Suppressor macrophage treated with lipopolysaccharide for 4 hours (primary cell): ENCODE measurements at regions not wholly inside any gene's neighbourhood (a gene's known extent, or its start where the extent isn't known, plus 50 kb on each side); places are given as distances from the start of the nearest gene placed in this dataset.
A peak's percentile ranks its signal among the peaks of the same experiment; 100 is the strongest.
"Not testable (repeated sequence)": the region's sequence is repeated elsewhere in the genome, so short reads cannot be mapped to it uniquely, and the experiment has no call there.

Experiments used
- DNase-seq: peaks from one replicate; pipeline ENCODE4 v3.0.0-alpha.2; 2020

DNA sequence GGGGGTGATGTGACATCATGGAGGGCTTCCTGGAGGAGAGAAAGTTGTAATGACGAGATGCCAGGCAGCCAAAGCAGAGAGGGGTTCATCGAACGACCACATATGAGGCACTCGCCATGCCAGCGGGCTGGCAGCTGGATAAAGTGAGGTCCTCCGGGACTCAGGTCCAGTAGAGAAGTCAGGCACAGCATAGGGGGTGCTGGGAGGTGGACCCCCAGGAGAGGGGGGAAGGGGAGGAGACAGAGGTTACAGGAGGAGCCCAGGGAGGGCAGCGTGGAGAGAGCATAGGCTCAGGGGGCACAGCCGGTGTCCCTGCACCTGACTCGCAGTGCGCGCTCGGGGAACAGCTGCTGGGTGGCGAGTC is 174.7 kb downstream of the BMP7 start:
- no peak for DNase-seq

DNA sequence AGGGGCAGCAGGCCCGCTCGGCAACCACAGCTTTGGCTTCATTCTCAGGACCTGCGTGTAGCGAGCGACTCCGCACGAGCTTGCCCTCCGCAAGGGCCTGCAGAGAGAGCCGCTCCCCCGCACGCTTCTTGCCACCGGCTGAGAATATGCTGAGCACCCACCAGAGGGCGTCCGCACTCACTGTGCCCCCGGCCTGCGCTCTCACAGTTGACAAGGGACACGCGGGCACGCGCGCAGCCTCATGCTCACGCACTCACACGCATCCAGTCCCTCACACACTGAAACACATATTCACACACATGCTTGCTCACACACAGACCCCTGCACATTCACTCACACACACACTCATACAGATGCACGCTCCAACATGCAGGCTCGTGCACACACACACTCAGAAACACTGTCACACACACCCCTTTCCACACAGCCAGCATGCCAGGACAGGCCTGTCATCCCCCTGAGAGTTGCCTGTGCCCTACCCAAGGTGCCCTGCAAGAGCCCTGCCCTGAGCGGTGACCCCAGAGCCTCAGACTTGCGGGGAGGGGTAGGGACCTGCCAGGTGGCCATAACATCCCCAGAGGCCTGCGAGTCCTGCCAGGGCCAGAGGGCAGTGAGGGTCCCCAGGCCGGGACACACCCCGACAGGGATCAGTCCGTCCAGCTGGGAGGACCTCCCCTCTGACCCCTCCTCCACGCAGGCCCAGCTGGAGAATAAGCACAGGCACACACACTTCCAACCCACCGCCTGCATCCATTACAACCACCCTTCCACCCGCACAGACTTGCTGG is 174.1 kb downstream of the BMP7 start:
- DNase-seq, result peak; percentile 62

DNA sequence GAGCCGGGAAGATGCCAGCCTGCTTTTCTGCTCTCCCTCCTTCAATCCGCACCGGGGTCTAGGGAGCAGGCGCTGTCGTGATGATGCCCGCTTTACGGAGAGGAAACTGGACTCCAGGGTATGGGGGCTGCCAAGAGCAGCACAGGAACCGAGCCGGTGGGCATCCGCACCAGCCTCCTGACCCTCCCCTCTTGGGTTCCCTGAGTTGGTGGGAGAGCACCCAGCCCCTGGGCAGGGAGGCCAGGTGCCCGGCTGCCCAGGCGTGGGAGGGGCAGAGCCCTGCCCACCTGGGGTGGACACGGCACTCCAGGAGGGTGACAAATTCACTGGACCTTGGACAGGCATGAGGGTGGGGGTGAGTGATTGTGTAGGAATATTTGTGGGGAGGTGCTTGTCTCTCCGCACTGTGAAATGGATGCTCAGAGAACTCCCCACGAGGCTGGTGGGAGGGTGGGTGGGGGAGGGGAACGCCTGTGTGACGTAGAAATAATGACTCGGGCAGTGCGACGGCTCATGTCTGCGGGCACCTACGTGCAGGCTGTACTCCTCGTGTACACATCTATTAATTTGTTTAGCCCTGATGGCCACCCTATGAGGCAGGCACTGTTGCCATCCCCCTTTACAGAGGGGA is 173.4 kb downstream of the BMP7 start:
- DNase-seq, result no peak

DNA sequence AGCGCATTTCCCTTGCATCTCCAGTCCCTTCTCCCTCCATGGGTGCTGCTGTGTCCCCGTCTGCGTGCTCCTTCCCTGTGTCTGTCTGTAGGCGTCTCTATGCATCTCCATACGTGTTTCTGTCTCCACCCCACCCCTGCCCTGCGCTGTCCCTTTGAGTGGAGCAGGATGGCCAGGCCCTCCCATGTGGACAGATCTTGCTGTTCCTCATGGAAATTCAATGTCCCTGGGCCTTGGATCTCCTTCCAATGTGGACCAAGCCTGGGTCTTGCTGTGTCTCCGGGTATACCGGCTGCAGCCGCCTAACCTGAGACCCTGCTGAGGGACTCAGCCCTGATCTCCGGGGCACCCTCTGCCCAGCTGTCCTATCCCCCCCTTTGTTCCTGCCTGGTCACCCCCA is 172.7 kb downstream of the BMP7 start:
- no peak for DNase-seq

DNA sequence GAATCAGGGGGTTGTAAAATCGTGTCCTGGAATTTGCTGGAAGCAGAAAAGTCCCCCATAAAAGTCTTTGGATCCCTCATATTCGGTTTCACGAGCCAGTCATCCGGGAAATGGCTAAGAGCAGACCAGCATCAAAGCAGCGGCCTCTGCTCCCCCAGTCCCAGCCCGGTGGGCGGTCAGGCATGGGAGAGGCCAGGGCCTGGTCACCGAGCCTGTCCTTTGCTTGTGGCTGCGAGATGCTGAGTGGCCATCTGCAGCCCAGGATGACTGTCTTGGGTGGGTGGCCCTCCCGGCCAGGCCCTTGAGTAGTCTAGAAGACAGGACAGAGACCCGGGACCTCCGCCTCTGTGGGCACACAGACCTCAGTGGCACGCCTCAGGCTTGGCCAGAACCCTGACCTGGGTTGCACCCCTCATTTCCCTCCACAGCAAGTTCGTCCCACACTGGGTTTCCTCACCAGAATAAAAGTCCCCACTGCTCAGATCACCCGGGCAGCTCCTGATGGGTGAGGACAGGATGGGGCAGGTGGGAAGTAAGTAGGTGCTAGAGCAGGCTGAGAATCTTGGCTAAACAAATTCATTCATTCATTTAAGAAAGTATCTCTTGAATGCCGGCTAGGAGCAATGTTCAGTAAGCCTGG is 172.1 kb downstream of the BMP7 start:
- no peak for DNase-seq

DNA sequence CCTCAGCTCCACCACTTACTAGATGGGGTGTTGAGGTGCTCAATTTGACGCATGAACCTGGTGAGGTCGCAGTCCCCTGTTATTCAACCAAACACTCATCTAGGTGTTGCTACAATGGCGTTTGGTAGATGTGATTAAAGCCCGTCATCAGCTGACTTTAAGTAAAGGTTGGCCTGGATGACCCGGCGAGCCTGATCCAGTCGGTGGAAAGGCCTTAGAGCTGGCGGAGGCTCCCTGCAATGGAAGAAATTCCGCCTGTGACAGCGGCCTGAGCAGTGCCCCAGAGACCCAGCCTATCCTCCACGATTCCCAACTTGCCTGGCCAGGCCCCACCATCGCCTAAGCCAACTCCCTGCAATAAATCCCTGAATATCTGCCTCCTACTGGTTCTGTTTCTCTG is 171.4 kb downstream of the BMP7 start:
- no peak for DNase-seq

DNA sequence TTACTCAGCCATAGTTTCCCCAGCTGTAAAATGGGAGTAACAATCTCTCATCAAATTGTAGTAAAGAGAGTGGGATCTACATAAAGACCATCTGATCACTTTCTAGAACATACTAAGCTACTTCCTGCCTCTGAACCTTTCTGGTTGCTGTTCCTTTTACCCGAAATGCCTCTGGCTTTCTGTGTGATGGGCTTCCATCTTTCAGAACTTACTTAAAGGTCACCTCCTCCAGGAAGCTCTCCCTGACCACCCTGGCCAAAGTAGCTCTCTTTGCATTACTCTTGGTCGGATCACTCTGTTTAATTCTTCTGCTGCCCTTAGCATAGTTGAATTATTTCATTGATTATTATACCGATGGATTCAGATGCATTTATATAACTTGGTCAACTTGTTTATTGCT is 171.0 kb downstream of the BMP7 start:
- no peak for DNase-seq

DNA sequence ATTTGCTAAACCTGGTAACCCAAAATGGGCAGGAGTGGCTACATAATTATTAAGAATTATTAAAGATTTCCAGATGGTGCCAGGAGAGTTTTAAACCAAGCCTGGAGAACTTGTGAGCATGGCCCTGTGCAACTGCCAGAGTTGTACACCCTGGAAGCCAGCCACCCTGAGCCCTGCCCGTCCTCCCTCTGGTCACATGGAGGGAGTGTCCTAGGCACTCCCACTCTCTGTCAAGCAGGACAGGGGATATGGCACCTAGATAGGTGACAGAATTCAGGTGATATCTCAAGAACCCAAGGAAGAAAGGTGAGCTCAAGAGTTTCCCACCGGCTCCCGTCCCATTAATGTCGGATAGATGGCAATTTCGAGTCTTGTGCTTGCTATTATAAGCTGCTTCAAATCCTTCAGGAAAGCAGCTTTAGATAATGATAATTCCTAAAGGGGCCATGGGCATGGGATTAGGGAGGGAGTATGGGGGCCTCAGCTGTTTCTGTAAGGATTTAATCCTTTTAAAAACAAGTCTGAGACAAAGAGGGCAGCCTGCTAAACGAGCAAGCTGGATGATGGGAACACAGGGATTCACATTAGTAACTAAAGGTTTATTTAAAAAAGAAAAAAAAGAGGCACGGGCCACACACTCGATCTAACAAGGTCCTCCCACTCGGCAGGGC is 169.1 kb downstream of the BMP7 start:
- DNase-seq, result no peak

DNA sequence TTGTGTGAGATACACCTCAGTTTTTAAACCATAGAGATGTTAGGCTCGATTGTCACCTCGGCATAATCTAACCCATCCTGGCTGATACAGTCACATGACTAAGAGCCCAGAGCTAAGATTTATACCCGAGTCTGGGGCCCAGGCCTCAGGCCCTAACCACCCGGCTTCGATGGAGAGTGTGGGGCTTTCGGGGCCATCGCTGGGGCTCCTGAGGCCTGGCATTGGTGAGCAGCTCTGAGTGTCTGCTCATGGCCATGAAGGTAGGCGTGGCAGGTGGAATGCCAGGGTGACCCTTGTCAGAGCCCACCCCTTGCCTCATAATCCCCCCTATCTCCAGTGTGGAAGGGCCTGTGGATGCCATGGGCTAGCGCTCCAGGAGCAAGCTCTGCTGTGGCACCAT is 164.3 kb downstream of the BMP7 start:
- DNase-seq, result no peak

DNA sequence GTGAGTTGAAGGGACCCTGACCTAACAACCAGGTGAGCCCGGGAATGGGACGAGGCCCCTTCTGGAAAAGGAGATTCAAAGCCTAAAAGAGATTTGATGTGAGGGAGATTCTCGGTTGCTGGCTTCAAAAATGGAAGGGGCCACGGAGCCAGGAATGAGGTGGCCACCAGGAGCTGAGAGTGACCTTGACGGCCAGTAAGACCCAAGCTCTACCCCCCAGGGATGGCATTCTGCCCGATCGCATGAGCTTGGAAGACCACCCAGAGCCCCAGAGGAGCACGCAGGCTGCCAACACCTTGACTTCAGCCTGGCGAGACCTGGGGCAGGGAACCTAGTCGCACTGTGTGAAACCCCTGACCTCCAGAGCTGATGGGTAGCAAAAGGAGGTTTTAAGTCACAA is 163.9 kb downstream of the BMP7 start:
- DNase-seq, result no peak

DNA sequence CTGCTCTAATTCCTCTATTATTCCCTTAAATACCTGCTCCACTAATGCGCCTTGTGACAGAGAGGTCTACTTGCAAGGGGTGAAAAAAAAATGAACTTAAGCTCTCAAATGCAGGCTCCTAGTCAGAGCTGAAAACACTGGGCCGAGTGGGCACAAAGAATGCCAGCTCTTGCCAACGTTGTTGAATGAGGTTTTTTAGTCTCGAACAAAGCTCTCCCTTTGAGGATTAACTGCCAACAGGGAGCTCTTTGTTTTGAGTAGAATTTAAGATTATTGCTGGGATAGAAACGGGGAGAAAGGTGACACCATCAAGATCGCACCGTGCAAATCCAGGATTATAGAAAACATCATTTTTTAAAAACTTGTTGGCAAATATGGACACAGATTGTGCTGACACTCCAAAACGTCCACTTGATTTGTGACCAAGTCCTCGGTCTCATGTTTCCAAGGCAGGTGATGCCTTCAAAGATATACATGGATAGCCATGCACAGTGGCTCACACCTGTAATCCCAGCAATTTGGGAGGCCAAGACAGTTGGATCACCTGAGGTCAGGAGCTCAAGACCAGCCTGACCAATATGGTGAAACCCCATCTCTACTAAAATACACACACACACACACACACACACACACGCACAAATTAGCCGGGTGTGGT is 163.2 kb downstream of the BMP7 start:
- no peak for DNase-seq

DNA sequence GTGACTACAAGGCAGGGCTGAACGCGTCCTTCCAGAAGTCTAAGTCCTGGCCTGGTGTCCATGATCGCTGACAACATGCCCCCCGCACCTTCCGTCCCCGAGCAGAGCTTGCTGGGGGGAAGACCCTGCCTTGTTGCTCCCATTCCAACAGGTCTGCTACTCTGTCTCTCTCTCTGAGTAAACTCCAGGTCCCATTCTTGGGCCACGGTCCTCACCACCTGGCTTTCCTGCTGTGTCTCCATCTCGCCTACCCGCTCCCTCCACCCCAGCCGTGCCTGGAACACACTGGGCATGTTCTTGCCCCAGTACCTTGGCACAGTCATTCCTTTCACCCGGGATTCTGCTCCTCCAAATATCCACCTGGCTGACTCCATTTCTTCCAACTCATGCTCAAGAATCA is 162.3 kb downstream of the BMP7 start:
- no peak for DNase-seq

DNA sequence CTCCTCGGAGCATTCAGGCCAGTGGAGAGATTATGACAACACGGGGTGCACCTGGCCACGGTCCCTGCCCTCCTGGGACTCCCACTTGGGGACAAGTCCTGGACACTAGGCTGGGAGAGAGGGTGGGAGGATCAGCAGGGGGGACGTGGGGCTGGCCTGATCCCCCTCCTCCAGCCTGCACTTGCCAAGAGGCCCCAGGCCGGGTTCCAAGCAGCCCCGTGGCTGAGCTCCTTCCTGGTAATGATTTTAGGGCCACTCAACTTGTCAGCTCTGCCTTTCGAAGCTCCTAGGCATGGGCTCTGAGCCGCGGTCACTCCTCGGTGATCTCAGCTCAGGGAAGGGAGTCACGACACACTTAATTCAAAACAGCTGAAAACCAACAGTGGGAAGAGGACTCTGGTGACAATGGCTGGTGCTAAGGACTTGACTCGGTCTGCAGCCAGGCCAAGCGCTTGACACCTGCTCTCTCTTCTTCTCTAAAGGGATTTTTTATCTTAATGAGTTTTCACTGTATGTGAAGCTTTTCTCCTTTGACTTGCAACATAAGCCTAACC is 161.7 kb downstream of the BMP7 start:
- DNase-seq, result no peak

DNA sequence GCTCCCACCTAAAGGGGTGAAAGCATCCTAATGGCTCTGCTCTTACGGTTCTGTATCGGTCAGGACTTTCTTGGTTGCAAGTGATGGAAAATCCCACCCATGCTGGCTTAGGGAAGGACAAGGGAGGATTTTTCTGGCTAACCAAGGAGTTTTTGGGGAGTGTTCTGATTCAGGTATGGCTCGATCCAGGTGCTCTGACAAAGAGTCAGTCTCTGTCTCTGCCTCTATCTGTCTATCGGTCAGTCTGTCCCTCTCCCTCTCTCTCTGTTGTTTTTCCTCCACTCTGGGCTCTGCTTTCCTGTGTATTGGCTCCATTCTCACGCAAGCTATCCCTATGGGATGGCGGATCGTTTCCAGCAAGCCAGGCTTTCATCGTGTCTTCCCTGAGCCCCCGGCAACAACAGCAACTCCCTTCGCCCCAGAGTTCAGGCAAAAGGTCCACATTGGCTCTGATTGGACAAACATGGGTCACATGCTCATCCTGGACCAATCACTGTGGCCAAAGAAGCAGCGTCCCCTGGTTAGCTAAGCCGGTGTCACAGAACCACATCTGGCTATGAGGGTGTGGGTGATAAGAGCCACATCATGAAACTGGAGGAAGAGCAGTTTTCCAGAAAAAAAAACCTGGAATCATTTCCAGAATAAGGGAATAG is 160.3 kb downstream of the BMP7 start:
- DNase-seq, result no peak

DNA sequence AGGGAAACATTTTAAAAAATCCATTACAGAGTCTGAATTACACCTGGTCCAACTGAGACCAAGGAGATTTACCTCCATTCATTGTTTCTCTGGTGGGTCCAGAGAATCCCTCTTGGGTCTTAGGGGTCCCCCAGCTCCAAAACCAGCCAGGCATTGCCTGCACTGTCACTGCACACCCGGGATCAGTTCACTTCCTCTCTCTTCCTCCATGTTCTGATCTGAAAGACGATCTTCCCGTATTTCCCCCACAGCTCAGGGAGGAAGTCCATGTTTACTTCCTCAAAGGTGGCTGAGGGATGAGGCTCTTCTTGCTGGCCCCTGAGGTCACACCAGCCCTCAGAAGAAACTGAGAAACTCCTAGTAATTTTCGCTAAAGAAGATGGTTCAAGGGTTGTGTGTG is 159.7 kb downstream of the BMP7 start:
- no peak for DNase-seq

DNA sequence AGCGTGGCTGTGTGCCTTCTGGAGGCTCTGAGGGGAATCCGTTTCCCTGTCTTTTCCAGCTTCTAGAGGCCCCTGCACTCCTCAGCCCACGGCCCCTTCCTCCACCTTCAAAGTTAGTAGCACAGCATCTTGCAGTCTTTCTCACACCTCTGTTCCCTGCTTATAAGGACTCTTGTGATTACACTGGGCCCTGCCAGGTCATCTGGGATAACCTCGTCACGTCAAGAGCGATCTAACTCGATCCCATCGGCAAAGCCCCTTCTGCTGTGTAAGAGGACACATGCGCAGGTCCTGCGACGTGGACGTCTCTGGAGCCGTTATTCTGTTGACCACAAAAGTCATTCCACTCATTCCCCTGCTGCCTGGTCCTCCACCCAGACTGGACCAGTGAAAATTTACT is 159.2 kb downstream of the BMP7 start:
- DNase-seq, result no peak

DNA sequence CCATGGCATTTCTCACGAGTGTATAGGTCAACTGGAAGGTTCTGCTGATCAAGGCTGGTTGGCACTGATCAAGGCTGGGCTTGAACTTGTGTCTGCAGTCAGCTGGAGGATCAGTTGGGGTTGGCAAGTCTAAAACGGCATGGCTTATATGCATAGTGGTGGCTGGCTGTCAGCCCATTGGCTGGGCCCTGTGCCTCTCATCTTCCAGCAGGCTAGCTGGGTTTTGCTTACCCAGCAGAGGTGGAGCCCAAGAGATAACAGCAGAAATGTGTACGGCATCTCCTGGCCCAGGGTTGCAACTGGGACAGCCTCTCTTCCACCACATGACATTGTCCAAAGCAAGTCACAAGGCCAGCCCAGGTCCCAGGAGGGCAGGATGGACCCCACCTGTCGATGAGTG is 158.2 kb downstream of the BMP7 start:
- no peak for DNase-seq

DNA sequence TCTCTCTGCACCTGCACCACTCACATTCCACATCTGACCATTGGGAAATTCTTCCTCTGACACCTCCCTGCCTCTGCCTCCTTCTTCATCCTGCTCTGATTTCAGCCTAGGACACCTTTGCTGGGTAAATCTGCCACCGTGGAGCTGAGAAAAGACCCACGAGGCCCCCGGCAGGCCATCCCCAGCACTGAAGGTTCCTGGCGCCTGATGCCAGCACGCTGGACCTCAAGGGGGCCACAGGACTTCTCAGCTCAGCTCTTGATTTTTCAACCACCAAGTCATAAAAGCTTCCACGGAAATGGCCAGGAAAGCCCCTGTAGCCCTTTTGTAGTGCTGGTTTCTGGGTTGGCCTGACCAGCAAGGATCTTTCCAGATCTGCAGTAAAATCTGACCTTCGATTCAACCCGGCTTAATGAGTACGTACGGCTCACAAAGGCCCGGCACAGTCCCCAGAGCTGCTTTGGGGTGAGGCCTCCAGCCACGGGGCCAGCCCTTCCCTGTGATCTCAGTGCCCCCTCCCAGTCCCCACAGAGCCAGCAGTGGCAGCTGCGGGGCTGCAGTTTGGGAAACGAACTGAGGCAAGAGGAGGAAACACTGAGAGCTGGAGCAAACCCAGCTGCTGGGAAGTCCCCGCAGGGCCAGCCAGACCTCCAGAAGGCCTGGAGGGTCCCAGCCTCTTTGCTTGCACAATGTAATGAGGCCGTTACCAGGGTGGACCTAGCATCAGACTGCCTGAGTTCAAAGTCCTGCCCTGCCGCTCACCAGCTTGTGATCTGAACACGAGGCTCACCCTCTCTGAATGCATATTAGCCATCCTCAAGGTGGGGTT is 157.5 kb downstream of the BMP7 start:
- DNase-seq, result no peak

DNA sequence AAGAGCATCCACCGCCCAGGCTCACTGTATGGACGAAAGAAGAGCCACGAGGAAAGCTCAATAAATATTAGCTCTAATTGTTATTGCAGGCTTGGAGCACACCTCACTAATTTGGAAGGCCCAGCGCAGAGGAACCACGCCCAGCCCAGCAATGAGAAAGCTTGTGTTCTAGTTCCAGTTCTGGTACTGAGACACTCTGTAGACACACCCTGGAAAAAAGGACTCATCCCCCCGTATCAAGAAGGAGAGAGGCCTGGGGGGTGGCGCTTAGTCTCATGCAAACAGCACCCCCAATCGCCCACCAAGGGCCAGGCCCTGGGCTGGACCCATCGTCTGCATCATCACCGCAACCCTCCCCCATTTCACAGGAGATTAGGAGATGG is 156.9 kb downstream of the BMP7 start:
- DNase-seq, result no peak

DNA sequence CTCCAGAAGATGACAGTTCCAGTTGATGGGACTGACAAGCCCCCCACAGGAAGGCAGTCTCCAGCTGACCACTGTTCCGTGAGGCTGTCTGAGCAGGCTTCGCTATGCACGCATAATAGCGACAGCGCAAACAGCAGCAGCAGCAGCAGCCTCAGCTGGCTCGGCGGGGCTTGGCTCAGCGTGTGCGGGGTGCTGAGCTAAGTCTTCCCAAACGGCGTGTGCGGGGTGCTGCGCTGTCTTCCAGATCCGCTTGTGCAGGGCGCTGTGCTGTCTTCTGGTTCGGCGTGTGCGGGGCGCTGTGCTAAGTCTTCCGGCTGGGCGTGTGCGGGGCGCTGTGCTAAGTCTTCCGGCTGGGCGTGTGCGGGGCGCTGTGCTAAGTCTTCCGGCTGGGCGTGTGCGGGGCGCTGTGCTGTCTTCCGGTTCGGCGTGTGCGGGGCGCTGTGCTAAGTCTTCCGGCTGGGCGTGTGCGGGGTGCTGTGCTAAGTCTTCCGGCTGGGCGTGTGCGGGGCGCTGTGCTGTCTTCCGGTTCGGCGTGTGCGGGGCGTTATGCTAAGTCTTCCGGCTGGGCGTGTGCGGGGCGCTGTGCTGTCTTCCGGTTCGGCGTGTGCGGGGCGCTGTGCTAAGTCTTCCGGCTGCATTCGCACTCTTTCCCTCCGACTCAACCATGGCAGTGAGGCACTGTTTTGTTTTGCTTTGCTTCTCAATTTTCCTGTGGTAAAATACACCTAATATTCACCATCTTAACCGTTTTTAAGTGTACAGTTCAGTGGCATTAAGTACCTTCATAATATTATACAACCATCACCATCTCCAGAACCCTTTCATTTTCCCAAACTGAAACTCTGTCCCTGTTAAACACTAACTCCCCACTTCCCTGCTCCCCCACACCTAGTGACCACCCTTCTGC is 156.1 kb downstream of the BMP7 start:
- DNase-seq, result not testable (repeated sequence)

DNA sequence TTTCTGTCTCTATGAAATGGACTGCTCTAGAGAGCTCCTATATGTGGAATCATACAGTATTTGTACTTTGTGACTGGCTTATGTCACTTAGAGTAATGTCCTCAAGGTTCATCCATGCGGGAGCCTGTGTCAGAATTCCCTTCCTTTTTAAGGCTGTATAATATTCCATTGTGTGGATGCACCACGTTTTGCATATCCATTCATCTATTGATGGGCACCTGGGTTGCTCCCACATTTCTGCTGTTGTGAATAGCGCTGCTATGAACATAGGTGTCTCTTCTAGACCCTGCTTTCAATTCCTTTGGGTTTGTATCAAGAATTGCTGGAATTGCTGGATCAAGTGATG is 155.4 kb downstream of the BMP7 start:
- DNase-seq, result no peak
